ENCODE measurements at regions not wholly inside any gene's neighbourhood (a gene's known extent, or its start where the extent isn't known, plus 50 kb on each side); places are given as distances from the start of the nearest gene placed in this dataset.

GRCh38 chr2:122639711-122640110 is 884.3 kb downstream of the TSN start:
- TF ChIP-seq CTCF (IDR thresholded peaks at IDR 0.05; ENCODE audit: insufficient read depth, low read depth, low read length) (no peak), EZH2 (IDR thresholded peaks at IDR 0.05; ENCODE audit: insufficient read depth, low read length) (no peak)
